GM21786 (cell line): ENCODE measurements at regions not wholly inside any gene's neighbourhood (a gene's known extent, or its start where the extent isn't known, plus 50 kb on each side); places are given as distances from the start of the nearest gene placed in this dataset.

ENCODE experiments used
- ATAC-seq: cut with Tn5 transposase; IDR thresholded peaks from one replicate; pipeline ENCODE4 v1.9.1; 2021; ENCODE audit not compliant: unreplicated experiment

DNA sequence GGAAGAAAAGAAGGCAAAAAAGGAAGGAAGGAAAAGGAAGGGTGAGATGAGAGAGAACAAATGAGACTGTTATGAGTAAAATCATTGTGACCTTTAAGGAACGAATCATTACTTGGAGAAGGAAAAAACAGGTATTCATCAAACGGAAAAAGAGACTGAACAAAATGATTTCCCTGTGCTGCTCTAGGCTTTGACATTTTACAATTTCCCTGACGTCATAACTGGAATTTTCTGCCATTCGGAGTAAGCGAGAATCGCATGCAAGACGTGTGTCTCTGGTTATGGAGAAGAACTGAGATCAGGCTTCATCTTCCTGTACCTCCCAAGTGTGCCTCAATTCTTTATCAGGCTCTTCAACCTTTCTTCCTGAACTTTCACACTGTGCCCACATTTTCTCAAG, 534.7 kb upstream of the KLHL29 start:
- ATAC-seq: no peak

DNA sequence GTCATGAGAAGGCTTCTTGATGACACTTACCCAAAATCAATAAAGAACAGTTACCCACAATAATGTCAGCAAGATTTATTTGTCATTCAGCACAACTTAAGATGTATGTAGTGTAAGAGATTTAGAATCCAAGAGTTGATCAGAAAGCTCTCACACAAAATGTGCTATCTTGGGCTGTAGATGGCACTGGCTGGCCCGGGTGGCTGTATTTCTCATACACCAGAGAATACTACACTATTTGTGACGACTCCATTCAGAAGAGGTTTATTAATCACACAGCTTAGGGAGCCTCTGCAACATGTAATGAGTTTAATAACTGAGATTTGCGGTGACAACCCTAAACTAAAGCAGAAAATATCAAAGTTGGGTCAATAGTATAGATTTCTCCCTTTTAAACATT, 530.4 kb upstream of the KLHL29 start:
- ATAC-seq: no peak

DNA sequence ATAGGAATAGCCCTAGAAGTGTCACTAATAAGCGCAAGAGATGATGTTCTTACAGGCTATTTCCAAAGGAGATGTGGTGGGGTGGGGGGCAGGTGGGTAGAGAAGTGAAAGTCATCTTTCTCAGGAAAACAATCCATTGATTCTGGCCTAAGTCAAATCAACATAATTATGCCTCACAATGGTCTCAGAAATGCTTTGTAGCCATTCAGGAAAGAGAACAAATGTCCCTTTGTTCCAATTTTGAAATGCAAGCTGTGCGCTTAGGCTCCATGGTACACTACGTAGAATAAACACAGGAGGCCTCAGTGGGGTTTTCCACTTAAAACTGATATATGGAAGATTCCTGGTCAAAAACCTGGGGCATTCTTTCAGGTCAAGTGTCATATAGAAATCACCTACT, 529.9 kb upstream of the KLHL29 start:
- no peak for ATAC-seq

DNA sequence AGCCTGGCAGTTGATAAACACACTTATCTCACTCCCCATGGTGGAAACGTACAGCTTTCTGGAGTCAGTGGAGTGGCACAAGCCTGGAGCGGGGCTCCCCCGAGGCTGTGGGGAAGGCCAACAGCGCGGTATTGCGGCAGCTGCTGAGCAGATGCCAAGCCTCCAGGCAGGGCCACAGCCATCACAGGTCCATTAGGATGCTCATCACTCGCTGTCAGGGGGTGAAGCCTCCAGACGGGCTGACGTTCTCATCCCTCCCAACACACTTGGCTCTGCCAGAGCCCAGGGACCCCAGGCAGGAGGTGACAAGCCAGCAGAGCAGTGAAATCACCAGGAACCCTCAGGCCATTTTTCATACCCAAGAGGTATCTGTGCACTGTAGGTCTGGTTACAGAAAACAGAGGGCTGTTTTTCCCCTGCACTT, 529.2 kb upstream of the KLHL29 start:
- no peak for ATAC-seq

DNA sequence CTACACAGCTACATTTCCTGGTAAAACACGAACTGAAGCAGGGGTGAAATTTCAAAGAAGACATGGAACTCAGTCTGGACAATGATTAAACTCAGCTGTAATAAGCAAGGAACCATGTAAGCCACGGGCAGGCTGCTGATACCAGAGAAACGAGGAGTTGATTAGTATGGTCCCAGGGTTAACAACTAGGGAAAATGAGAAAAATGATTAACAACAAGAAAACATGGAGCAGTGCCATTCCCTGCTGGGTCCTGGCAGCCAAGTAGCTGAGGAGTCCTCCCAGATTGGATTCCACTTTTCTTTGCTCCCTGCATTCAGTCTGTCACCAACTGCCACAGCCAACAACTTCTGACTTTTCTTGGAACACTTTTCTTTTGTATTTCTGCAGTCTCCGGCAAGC, 517.0 kb upstream of the KLHL29 start:
- ATAC-seq: no peak

DNA sequence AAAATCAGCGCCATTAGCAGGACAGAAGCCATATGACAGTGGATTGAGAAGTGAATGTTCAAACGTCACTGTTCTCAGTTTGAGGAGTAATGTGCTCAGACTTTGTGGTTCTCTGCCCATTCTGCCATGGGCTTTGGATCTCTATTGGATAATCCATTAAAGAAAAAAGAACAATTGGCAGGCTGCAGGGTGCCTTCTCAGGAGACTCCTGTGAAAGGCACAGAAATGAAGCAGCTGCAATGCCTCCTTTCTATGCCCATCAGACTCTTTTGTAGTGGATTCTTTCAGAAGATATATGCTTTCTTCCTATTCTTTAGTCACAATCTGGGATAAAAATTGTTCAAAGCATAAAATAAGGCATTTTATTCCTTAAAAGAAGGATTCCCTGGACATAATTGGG, 506.9 kb upstream of the KLHL29 start:
- no peak for ATAC-seq

DNA sequence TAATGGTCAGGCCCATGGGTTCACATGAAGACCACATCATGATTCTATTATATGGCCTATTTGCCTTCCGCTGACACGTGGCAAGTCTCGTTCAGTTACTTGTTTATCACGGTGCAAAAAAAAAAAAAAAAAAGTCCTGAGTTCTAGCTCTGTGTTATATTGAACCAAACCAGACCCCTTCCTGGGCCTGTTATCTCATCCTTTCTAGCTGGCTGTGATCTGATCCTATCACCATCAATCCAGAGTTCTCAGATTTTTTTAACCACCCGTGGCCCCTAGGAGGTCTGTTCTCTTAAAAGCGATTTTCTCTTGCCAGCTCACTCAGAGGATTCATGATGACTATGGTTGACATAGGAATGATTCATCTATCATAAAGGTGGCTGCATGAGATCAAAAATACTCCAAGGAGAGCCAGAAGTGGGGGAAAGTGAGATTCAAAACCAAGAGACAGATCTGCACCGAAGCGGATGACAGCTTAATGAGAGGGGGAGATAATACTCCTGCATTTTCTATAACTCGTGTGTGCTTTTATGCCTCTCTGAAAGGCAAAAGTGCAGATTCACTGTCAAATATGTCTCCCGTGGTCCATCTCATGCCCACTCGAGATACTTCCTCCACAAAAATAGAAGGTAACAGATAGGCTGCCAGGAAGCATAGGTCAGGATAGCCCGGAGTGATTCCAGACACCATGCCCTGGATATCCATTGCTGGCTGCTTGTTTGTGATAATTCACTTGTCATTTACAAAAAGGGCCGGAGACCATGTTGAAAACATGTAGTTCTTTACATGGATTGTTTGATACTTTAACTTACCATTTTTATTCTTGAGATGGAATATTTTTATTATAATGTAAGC, 505.7 kb upstream of the KLHL29 start:
- no peak for ATAC-seq

DNA sequence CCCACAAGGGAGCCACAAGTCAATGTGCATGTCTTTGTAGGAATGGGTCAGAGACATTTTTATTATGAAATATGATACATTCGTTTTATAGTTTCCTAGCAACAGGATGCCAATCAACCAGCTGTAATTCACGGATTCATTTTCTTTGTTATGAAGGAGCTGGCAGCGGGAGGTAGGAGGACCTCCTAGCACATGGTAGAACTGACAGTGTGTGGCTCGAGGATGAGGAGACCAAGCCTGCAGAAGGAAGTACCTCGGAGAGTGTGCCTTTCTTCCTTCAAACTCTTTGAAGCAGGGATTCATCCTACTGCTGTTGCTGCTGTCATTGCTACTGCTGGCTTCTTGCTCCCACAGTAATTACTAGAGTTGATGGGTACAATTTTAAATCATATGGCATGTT, 504.8 kb upstream of the KLHL29 start:
- ATAC-seq: no peak

DNA sequence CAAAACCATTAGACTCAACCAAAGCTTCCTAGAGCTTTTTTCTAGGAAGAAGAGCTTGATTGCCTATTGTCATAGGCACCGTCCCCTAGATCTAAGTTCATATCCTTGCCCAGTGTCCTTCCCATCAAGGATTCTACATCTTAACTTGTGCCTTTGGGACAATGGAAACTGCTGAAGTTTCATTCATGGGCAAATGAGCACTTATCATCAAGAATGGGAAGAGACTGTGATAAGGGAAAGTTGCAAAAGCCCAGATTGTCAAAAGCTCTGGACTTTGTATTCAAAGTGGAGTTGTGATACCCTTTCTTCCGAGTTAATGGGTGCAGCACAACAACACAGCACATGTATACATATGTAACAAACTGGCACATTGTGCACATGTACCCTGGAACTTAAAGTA, 503.0 kb upstream of the KLHL29 start:
- no peak for ATAC-seq

DNA sequence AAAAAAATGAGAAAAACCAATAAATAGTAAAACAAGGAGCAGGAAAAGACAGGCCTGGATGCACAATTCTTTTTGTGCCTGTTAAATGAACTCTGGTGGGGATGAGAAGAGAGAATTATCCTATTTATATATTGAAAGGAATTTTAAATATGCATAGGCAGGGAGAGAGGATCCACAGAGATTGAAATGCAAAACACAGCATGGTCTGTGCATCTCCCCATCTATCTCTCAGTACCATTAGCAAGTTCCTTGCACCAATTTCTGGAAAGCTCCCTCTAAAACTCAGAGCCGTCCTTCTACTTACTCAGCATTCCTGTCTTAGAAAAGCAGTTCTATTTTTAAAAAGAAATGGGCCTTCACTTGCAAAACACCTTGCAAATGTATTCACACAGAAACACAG, 502.3 kb upstream of the KLHL29 start:
- ATAC-seq: no peak

DNA sequence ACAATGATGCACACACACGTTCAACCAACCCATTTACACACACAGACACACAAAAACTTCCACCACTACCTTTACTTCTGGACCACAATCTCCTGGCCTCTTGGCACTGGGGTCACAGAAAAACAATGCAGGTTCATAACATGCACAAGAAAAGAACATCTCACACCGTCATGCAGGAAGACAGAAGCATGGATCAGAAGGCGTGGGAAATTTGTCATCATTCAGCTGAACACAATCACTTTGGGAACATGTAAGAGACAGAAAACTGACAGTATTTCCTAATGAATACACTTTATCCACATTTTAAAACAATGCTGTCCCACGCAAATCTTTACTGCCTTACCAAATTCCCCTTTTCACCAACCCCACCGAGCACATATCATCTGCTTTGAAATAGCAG, 501.9 kb upstream of the KLHL29 start:
- ATAC-seq: no peak

DNA sequence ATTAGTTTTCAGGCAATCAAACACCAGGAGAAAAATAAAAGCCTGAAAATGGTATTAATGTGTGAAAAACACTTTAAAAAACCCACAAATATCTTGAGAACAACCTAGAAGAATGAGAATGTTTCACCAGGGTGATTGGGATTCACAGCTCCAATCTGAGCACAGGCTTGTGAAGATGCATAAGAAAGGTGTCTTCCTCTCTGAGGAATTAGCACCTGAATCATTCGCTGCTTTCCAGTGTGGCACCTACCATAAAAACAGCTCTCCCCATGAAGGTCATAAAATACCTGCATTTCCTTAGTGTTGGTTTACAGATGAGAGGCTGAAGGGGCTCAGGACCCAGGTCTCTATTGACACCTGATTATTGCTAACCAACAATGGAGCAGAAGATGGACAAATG, 499.7 kb upstream of the KLHL29 start:
- no peak for ATAC-seq

DNA sequence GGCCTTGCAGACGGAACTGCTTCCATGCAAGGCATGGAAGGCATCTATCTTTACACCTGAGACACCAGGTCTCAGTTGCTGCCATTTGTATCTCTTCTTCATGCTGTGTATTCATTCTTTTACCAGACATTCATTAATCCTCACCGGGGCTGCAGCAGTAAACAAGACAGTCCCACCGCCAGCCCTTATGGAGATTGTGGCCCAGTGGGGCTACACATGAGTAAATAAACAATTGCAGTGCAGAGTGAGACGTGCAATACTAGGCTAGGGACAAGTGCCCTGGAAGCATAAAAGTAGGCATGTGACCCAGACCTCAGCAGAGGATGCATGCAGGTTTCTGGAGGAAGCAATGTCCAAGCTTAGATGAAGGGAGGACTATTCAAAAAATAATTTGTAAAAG, 497.6 kb upstream of the KLHL29 start:
- ATAC-seq: no peak

DNA sequence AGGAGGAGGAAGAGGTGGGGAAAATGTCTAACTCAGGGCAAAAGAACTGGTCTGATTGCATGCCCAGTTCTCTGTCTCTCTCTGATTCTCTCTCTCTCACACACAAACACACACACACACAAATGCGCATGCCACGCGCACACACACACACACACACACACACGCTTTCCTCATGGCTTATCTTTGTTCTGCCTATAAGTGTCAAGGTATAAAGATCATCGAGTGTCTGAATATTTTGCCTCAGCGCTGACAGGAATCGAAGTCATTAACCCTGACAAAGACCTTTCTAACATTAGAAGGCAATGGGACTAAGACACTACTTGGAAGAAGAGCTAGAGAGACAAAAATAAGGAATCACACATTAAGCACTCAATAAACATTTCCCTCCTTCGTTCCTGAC, 497.1 kb upstream of the KLHL29 start:
- no peak for ATAC-seq

DNA sequence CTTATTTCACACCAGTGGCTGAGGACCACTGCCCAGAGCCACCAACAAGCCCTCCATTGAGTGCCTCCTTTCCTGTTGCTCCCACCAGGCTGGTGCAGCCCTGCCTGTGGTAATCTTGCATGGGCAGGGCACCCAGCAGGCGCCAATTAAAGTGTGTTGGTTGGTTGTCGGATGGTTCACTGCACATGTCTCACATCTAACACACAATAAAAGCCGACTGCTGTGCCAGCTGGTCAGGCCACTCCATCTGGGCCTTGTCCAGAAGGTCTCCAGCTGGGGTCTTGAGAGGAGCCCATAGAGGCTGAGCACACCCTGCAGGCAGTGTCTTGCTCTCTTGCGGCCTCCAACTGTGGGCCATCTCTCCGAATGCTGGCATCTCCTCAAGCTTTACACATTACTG, 494.8 kb upstream of the KLHL29 start:
- ATAC-seq: no peak

DNA sequence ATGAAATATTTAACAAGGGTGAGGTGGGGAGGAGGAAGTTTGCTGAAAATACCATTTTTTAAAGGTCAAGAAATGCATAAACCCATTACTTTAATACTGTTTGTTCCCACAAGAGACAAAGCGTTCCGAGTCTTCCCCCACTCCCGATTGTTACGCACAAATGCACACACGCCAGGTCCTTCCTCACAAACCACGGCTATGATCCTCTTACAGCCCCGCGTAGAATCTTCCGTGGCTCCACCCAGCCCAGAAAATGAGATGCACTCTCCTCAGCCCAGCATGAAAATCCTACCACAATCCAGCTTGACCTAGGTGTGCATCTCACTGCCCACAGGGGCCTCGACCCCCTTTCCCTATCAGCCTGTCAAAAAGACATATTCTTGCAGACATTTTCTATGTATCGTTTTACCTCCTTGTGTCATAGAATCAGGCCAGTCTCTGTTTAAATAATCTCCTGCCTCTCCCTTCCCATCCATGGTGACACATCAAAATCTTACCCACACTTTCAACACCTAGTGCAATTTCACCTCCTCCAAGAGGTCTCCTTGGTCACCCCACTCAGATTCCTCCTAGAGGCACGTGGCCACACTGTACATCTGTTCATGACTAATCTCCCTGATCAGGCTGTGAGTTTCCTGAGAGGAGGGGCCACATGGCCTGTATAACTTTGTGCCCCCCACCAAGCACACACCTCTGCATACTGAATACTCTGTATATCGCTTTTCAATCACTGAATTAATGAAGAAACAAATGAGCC, 491.0 kb upstream of the KLHL29 start:
- no peak for ATAC-seq

DNA sequence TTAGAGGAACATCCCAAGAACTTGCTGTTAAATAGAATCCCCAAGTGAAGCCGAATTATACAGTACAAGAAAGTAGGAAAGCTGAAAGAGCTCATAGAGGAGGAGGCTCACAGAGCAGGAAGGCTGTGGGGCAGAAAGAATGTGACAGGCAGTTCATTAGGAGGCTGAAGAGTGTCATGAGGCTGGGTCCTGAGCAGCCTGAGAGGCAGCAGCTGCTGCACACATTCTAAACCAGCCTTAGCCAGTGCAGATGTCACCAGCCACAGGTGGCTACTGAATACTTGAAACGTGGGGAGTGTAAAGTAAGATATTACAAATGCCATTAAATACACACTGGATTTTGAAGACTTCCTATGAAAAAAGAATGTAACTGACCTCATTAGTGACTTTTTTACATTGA, 490.2 kb upstream of the KLHL29 start:
- no peak for ATAC-seq

DNA sequence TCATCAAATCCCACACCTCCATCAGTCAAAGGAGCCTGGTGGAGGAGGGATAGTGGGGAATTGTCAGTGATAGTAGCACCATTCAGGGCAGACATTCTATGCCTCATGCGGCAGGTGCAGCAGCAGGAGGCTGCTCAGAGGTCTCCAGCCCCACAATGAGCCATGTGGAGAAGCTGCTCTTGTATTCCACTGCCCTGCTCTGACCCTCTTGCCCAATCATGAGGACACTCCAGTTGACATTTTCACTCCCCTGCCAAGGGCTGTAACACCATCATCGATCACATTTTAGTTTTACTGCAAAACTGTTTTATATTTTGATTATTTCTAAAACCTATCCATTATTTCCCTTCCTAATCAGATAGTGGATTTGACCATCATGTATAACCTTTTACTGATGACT, 487.6 kb upstream of the KLHL29 start:
- no peak for ATAC-seq

DNA sequence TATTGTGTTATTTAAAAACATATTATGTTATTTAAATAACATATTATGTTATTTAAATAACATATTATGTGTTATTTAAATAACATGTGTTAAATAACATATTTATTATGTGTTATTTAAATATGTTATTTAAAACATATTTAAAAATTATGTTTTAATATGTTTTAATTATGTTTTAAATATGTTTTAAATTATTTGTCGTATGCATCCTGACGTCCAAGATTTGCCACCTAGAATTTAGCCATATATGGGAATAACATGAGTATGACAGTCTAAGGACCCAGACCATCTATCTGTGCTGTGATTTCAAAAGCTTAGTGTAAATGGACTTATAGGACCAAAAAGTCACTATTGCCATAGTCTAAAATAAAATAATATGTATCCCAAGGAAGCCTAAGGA, 484.3 kb upstream of the KLHL29 start:
- no peak for ATAC-seq

DNA sequence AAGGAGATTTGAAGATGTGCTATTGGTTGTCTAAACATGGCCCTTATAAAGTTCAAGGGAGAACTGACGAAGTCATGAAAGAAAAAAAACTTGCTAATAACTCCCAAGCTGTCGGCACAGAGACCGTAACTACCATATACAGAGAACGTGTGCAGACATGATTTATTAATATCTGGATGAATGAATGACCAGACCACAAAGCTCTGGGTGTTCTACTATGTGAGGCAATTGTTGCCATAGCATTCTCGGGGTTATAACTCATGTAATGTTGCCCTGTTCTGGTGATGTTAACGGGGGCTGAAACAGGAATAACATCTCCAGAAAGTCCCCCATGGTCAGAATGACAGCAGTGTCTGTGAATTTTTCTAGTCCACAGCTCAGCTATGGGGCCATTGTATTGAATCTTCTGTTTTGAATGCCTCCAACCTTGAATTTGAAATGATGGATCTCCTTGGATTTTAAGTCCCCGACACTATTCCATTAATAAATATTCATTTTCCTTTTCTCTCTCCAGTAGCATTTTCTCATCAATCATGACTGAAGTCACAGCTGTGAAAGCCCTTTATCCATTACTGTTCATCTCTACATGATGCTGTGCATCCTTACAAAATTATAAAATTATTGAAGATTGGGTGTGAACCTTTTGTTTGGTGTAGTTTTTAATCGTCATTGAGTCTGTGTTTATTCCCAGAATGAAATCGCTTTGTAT, 483.4 kb upstream of the KLHL29 start:
- no peak for ATAC-seq

DNA sequence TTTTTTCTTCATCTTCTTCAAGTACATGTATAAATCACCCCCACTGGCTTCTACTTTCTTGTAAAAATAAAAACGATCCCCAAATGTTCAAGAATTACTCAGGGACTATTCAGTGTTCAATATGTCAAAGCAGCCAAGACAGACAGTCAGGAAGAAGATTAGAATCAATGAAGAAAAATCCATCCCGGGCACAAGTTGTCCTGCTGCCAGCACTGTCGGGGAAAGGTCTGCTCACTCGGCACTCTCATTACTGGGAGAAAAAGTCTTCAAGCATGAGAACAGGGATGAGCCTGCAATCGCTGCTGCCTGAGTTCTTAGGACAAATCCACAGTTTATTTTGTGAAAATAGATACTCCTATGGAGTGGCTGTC, 482.8 kb upstream of the KLHL29 start:
- no peak for ATAC-seq

DNA sequence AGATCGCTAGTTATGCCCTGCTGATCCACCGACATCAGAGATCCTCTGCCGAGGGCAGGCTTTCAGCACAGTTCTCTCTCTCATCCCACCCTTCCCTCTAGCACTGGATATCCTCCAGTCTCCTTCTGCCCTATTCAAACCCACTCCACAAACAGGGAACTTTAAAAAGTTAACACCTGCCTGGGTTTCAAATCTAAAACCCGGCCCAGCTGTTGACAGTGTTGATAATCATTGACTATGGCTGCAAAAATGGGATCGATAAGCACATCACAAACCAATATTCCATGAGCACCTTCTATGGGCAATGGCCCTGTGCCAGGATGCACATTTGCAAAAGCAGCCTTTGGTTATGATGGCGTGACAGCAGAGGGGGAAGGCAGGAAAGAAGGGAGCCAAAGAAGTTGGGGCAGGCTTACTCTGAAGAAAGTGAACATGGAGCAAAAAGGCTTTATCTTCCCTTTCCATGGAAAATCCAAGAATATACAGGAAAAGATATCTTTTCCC, 482.3 kb upstream of the KLHL29 start:
- no peak for ATAC-seq
